ENCODE measurements at regions not wholly inside any gene's neighbourhood (a gene's known extent, or its start where the extent isn't known, plus 50 kb on each side); places are given as distances from the start of the nearest gene placed in this dataset.
"Not testable (repeated sequence)": the region's sequence is repeated elsewhere in the genome, so short reads cannot be mapped to it uniquely, and the experiment has no call there.

GRCh38 chr5:39526914-39527477 lies 102.2 kb upstream of the DAB2 start:
- peak; percentile 93 for DNase-seq (ENCODE audit: low spot score)
- intact Hi-C loops (cut with micrococcal nuclease; ENCODE audit: unreplicated experiment): loop anchor here (2.0 kb wide), 1 partner anchor 56 kb away; no protein-coding TSS in a partner anchor
- CTCF ChIA-PET: interaction anchor here (0.6 to 0.7 kb wide), 2 partner anchors 51 to 105 kb away, joined by 3 to 9 read pairs; no protein-coding TSS in a partner anchor
- Histone ChIP-seq H3K27me3 (replicated peaks; ENCODE audit: insufficient read depth, low read depth, low read length, poor library complexity) (no peaks in the 10 kb centered on the region), H3K4me1 (ENCODE audit: insufficient read depth, low read length, poor library complexity, severe bottlenecking) (peaks cover 29% of the 10 kb centered on the region), H3K27ac (ENCODE audit: low read depth, low read length, poor library complexity, severe bottlenecking) (peak overlapping the region; percentile 75), H3K36me3 (ENCODE audit: insufficient read depth, low read length, poor library complexity, severe bottlenecking) (no peaks in the 10 kb centered on the region), H3K4me3 (ENCODE audit: low read depth, low read length, poor library complexity, severe bottlenecking) (no peak overlapping the region), H3K9me3 (ENCODE audit: low read depth, low read length, poor library complexity, severe bottlenecking) (no peaks in the 10 kb centered on the region)
- POLR2A ChIA-PET (ENCODE audit: low non-redundant PET): interaction anchor here (0.7 kb wide), 2 partner anchors 25 to 269 kb away, joined by 6 to 11 read pairs; no protein-coding TSS in a partner anchor
- no TSS peak for BruUV-seq (replicated peaks)
- TF ChIP-seq CTCF (conservative IDR thresholded peaks at IDR 0.05; ENCODE audit: low read depth, low read length) (no peak), EZH2 (IDR thresholded peaks at IDR 0.05; ENCODE audit: borderline replicate concordance, low read depth, low read length, poor library complexity, severe bottlenecking) (no peak)

- H3K9me3 ChIP-seq (ENCODE audit: low read depth, low read length, poor library complexity, severe bottlenecking); POLR2A ChIA-PET (ENCODE audit: low non-redundant PET); H3K27ac ChIP-seq (ENCODE audit: low read depth, low read length, poor library complexity, severe bottlenecking); H3K27me3 ChIP-seq (replicated peaks; ENCODE audit: insufficient read depth, low read depth, low read length, poor library complexity); H3K4me3 ChIP-seq (ENCODE audit: low read depth, low read length, poor library complexity, severe bottlenecking); CTCF ChIA-PET; H3K36me3 ChIP-seq (ENCODE audit: insufficient read depth, low read length, poor library complexity, severe bottlenecking); BruUV-seq (replicated peaks): not testable (repeated sequence)
- intact Hi-C loops (cut with micrococcal nuclease; ENCODE audit: unreplicated experiment): loop anchor here (2.0 kb wide), 1 partner anchor 55 kb away; no protein-coding TSS in a partner anchor
- peaks cover 29% of the 10 kb centered on the region for H3K4me1 ChIP-seq (ENCODE audit: insufficient read depth, low read length, poor library complexity, severe bottlenecking)
- DNase-seq (ENCODE audit: low spot score): peak; percentile 31
Measured at GRCh38 chr5:39525781-39526180, 101.0 kb upstream of the DAB2 start.

- ChIA-PET POLR2A (ENCODE audit: low non-redundant PET) (interaction anchor here (0.9 kb wide), 1 partner anchor 101 kb away, joined by 4 read pairs; the partner anchor contains the start of gene DAB2), CTCF (no interaction called here)
- no peaks in the 10 kb centered on the region for H3K36me3 ChIP-seq (ENCODE audit: insufficient read depth, low read length, poor library complexity, severe bottlenecking)
- H3K4me1 ChIP-seq (ENCODE audit: insufficient read depth, low read length, poor library complexity, severe bottlenecking): peaks cover 34% of the 10 kb centered on the region
- BruUV-seq (replicated peaks): no TSS peak
- no peak overlapping the region for H3K4me3 ChIP-seq (ENCODE audit: low read depth, low read length, poor library complexity, severe bottlenecking)
- intact Hi-C loops (cut with micrococcal nuclease; ENCODE audit: unreplicated experiment): no loop called here
- no peak for DNase-seq (ENCODE audit: low spot score)
- H3K27ac ChIP-seq (ENCODE audit: low read depth, low read length, poor library complexity, severe bottlenecking): no peak overlapping the region
- no peaks in the 10 kb centered on the region for H3K9me3 ChIP-seq (ENCODE audit: low read depth, low read length, poor library complexity, severe bottlenecking)
- TF ChIP-seq CTCF (conservative IDR thresholded peaks at IDR 0.05; ENCODE audit: low read depth, low read length) (no peak), EZH2 (IDR thresholded peaks at IDR 0.05; ENCODE audit: borderline replicate concordance, low read depth, low read length, poor library complexity, severe bottlenecking) (no peak)
- H3K27me3 ChIP-seq (replicated peaks; ENCODE audit: insufficient read depth, low read depth, low read length, poor library complexity): no peaks in the 10 kb centered on the region
Measured at GRCh38 chr5:39525271-39525670, 100.5 kb upstream of the DAB2 start.

GRCh38 chr5:39523821-39524220 lies 99.0 kb upstream of the DAB2 start:
- H3K27me3 ChIP-seq (replicated peaks; ENCODE audit: insufficient read depth, low read depth, low read length, poor library complexity): no peaks in the 10 kb centered on the region
- no peaks in the 10 kb centered on the region for H3K36me3 ChIP-seq (ENCODE audit: insufficient read depth, low read length, poor library complexity, severe bottlenecking)
- no peak overlapping the region for H3K4me3 ChIP-seq (ENCODE audit: low read depth, low read length, poor library complexity, severe bottlenecking)
- BruUV-seq (replicated peaks): no TSS peak
- H3K4me1 ChIP-seq (ENCODE audit: insufficient read depth, low read length, poor library complexity, severe bottlenecking): peaks cover 46% of the 10 kb centered on the region
- H3K9me3 ChIP-seq (ENCODE audit: low read depth, low read length, poor library complexity, severe bottlenecking): no peaks in the 10 kb centered on the region
- no peak for DNase-seq (ENCODE audit: low spot score)
- intact Hi-C loops (cut with micrococcal nuclease; ENCODE audit: unreplicated experiment): loop anchor here (2.0 kb wide), 1 partner anchor 99 kb away; the partner anchor contains the start of gene DAB2
- no peak overlapping the region for H3K27ac ChIP-seq (ENCODE audit: low read depth, low read length, poor library complexity, severe bottlenecking)
- TF ChIP-seq CTCF (conservative IDR thresholded peaks at IDR 0.05; ENCODE audit: low read depth, low read length) (no peak), EZH2 (IDR thresholded peaks at IDR 0.05; ENCODE audit: borderline replicate concordance, low read depth, low read length, poor library complexity, severe bottlenecking) (no peak)
- CTCF ChIA-PET: no interaction called here
- POLR2A ChIA-PET (ENCODE audit: low non-redundant PET): interaction anchor here (0.7 kb wide), 1 partner anchor 19 kb away, joined by 3 read pairs; no protein-coding TSS in a partner anchor

Measured in A673 (cell line).